ENCODE measurements at regions not wholly inside any gene's neighbourhood (a gene's known extent, or its start where the extent isn't known, plus 50 kb on each side); places are given as distances from the start of the nearest gene placed in this dataset.

GRCh38 chr9:135016876-135017275, 70.6 kb upstream of the OLFM1 start:
- DNase-seq (ENCODE audit: low spot score in 2 of 2) = no peak
- TF ChIP-seq, protein P1, sequence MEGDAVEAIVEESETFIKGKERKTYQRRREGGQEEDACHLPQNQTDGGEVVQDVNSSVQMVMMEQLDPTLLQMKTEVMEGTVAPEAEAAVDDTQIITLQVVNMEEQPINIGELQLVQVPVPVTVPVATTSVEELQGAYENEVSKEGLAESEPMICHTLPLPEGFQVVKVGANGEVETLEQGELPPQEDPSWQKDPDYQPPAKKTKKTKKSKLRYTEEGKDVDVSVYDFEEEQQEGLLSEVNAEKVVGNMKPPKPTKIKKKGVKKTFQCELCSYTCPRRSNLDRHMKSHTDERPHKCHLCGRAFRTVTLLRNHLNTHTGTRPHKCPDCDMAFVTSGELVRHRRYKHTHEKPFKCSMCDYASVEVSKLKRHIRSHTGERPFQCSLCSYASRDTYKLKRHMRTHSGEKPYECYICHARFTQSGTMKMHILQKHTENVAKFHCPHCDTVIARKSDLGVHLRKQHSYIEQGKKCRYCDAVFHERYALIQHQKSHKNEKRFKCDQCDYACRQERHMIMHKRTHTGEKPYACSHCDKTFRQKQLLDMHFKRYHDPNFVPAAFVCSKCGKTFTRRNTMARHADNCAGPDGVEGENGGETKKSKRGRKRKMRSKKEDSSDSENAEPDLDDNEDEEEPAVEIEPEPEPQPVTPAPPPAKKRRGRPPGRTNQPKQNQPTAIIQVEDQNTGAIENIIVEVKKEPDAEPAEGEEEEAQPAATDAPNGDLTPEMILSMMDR (IDR thresholded peaks at IDR 0.05) = no peak
- TF ChIP-seq POLR2A (IDR thresholded peaks at IDR 0.05) = no peak
- TF ChIP-seq POLR2AphosphoS5 (IDR thresholded peaks at IDR 0.05) = no peak
- TF ChIP-seq EP300 (IDR thresholded peaks at IDR 0.05) = no peak
- Histone ChIP-seq H3K36me3 (no peaks in the 10 kb centered on the region), H3K27ac (no peak overlapping the region), H3K4me1 (peaks cover 7% of the 10 kb centered on the region), H3K4me3 (no peak overlapping the region), H3K9me3 (no peaks in the 10 kb centered on the region), H3K27me3 (peaks cover 25% of the 10 kb centered on the region)
- WGBS = 87% methylated on average over 7 of the region's 10 CpGs

DNA sequence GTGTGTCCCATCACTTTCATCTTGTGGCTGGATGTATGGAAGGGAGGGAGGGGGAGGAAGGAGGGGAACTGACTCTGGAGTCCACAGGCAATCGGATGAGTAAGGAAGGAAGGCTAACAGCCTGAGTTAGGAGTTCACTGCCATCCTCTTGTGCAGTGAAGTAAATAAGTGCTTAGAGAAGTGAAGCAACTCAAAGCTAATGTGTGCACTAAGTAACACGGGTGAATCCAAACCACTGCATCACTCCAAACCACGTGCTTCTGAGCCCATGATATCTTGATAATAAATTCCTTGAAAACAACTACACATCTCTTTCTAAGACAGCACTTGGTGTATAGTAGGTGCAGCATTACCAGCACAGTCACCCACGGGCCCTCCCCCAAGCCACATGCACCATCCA, 69.6 kb upstream of the OLFM1 start:
- no peaks in the 10 kb centered on the region for H3K36me3 ChIP-seq
- H3K27ac ChIP-seq = no peak overlapping the region
- TF ChIP-seq POLR2A (IDR thresholded peaks at IDR 0.05) = no peak
- H3K4me3 ChIP-seq = no peak overlapping the region
- H3K9me3 ChIP-seq = no peaks in the 10 kb centered on the region
- WGBS = 71% methylated on average over 4 of the region's 4 CpGs
- peaks cover 17% of the 10 kb centered on the region for H3K4me1 ChIP-seq
- DNase-seq (ENCODE audit: low spot score in 2 of 2) = no peak
- H3K27me3 ChIP-seq = peaks cover 25% of the 10 kb centered on the region

DNA sequence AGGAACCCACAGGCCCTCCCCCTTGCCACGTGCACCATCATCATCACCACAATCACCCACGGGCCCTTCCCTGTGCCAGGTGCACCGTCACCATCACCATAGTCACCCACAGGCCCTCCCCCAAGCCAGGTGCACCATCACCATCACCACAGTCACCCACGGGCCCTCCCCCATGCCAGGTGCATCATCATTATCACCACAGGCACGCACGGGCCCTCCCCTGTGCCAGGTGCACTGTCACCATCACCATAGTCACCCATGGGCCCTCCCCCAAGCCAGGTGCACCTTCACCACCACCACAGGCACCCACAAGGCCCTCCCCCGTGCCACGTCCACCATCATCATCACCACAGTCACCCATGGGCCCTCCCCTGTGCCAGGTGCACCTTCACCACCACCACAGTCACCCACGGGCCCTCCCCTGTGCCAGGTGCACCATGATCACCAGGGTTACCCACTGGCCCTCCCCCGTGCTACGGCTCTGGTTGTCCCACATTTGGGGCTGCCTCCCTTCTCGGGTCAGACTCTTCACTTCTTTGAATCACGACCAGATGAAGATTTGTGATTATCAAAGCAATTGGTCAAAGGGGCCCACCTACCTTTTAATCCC, 69.1 kb upstream of the OLFM1 start:
- H3K4me3 ChIP-seq = no peak overlapping the region
- no peak for DNase-seq (ENCODE audit: low spot score in 2 of 2)
- no peak for TF ChIP-seq POLR2A (IDR thresholded peaks at IDR 0.05)
- no peak for TF ChIP-seq EP300 (IDR thresholded peaks at IDR 0.05)
- no peak for TF ChIP-seq POLR2AphosphoS5 (IDR thresholded peaks at IDR 0.05)
- TF ChIP-seq, protein P1 (IDR thresholded peaks at IDR 0.05) = no peak
- no peaks in the 10 kb centered on the region for H3K9me3 ChIP-seq
- H3K36me3 ChIP-seq = no peaks in the 10 kb centered on the region
- 84% methylated on average over 13 of the region's 13 CpGs for WGBS
- peaks cover 22% of the 10 kb centered on the region for H3K4me1 ChIP-seq
- H3K27ac ChIP-seq = no peak overlapping the region
- H3K27me3 ChIP-seq = peaks cover 22% of the 10 kb centered on the region

DNA sequence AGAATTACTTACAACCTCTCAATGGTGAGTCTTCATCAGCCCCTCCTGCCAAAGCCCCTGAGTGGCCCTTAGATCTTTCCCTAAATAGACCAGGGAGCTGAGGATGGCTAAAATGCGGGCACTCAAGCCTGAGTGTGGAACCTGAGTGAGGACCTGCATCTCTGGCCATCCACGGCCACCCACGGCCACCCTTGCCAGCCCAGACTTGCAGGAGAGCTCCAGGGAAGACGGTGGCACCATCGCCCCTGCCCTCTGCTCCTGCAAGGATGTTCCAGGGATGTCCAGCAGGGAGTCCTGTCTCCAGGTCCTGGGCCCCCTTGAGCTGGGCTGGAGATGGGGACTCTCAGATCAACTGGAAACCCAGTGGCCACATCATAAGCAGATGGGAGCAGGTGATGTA, 68.2 kb upstream of the OLFM1 start:
- H3K27ac ChIP-seq = no peak overlapping the region
- H3K9me3 ChIP-seq = no peaks in the 10 kb centered on the region
- peaks cover 14% of the 10 kb centered on the region for H3K27me3 ChIP-seq
- H3K4me1 ChIP-seq = peaks cover 23% of the 10 kb centered on the region
- no peak for DNase-seq (ENCODE audit: low spot score in 2 of 2)
- H3K36me3 ChIP-seq = no peaks in the 10 kb centered on the region
- TF ChIP-seq POLR2A (IDR thresholded peaks at IDR 0.05) (no peak), EP300 (IDR thresholded peaks at IDR 0.05) (no peak), POLR2AphosphoS5 (IDR thresholded peaks at IDR 0.05) (no peak)
- TF ChIP-seq, protein P1 (IDR thresholded peaks at IDR 0.05) = no peak
- no peak overlapping the region for H3K4me3 ChIP-seq
- 80% methylated on average over 2 of the region's 5 CpGs for WGBS

DNA sequence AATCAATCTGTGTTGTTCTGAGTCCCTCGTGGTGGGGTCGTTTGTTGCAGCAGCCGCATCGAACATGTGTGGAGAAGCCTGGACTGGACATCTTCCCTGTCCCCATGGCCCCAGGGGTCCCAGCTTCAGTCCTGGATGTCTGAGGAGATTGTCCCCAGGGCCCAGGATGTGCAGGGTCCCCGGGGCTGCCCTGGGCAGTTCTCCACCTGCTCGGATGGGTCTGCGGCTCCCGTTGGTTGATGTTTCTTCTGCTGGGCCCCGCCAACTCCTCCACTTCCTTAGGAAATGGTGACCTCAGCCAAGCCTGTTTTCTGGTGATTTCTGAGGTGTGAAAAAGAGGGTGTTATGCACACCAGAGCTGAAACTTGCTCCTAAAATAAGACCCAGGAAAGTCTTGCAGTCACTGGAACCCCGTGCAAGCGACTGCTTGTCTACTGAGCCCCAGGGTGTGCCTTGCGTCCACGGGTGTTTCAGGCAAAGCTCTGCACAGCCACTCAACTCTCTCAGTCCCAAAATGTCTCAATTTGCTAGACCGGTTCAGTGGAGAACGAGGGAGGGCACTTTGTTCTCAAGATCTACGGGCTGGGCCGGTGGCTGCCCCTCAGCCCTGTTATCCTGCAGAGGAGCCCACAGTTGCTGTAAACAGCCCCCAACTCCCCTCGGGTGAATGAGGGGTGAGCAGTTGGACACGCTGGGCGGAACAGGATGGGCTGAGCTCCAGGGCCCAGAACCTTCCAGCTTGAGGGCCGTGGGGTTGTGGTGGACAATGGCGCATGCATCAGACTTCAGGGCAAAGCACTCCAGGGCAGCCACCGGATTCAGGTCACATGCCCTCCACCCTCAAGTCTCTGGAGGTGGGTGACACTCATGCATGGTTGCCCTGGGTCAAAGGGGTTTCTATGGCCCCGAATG, 66.7 kb upstream of the OLFM1 start:
- H3K4me1 ChIP-seq = peaks cover 22% of the 10 kb centered on the region
- no peak overlapping the region for H3K4me3 ChIP-seq
- TF ChIP-seq POLR2AphosphoS5 (IDR thresholded peaks at IDR 0.05) = no peak
- TF ChIP-seq EP300 (IDR thresholded peaks at IDR 0.05) = no peak
- TF ChIP-seq, protein P1 (IDR thresholded peaks at IDR 0.05) = no peak
- no peak for TF ChIP-seq POLR2A (IDR thresholded peaks at IDR 0.05)
- H3K36me3 ChIP-seq = no peaks in the 10 kb centered on the region
- no peak for DNase-seq (ENCODE audit: low spot score in 2 of 2)
- H3K9me3 ChIP-seq = no peaks in the 10 kb centered on the region
- 57% methylated on average over 16 of the region's 24 CpGs for WGBS
- H3K27me3 ChIP-seq = peaks cover 7% of the 10 kb centered on the region
- no peak overlapping the region for H3K27ac ChIP-seq
